Right lung (tissue), 2 donors: ENCODE measurements at regions not wholly inside any gene's neighbourhood (a gene's known extent, or its start where the extent isn't known, plus 50 kb on each side); places are given as distances from the start of the nearest gene placed in this dataset.
"Not testable (repeated sequence)": the region's sequence is repeated elsewhere in the genome, so short reads cannot be mapped to it uniquely, and the experiment has no call there.

Source experiments
- DNase-seq, 2 donors: peaks; one replicate each; pipeline ENCODE4 v3.0.0-alpha.2; 2013

DNA sequence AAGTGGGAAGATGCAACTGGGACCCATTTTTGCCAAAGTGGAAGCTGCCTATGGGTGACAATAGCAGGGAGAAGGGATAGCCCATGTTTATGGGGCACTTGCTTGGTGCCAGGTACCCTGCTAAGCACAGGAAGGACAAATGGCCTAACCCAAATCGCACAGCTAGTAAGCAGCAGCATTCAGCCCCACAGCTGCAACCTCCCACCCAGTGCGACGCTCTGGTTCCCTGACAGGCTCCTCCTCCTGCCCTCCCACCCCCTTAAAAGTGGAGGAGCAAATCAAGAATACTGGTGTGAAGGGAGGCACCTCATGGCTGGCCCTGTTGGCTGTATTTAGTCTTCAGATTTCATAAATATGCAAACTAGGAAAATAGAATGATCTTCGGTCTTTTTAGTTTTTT lies 76.2 kb downstream of the RIN2 start:
- no peak for DNase-seq

DNA sequence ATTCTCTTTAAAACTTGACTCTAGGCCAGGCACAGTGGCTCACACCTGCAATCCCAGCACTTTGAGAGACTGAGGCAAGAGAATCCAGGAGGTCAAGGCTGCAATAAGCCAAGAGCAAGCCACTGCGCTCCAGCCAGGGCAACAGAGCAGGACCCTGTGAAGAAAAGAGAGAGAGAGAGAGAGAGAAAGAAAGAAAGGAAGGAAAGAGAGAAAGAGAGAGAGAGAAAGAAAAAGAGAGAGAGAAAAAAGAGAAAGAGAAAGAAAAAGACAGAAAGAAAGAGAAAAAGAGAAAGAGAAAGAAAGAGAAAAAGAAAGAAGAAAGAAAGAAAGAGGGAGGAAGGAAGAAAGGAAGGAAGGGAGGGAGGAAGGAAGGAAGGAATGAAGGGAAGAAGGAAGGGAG lies 76.7 kb downstream of the RIN2 start:
- DNase-seq, result no peak

DNA sequence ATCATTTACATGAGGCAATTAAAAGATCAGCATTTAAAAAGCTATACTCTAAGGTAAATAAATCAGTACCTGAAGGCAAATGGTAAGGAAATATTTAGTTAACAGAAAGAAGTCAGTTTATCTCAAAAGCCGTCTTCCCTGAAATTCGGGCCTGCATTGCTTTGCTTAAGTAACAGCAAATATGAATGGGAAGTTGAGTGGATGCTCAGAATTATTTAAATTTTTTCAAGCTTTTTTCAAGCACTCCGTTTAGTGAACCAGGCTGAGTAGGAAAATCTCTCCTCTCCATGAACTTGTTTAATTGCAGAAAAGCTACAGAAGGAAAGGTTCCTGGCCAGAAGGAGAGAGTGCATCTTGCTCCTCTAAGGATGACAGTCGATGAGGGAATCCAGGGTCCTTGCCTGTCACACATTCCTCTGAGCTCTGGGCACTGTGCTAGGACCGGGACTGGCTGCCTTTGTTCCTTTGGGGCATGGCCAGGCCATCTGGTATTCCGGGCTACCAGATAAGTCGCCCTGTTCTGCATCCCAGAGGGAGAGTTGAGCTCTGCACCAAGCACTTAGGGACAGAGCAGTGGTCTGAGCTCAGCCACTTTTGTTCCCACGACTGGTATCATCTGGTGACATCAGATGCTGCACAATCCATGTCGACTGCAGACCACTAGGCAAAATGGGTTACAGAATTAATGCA lies 77.6 kb downstream of the RIN2 start:
- no peak for DNase-seq

DNA sequence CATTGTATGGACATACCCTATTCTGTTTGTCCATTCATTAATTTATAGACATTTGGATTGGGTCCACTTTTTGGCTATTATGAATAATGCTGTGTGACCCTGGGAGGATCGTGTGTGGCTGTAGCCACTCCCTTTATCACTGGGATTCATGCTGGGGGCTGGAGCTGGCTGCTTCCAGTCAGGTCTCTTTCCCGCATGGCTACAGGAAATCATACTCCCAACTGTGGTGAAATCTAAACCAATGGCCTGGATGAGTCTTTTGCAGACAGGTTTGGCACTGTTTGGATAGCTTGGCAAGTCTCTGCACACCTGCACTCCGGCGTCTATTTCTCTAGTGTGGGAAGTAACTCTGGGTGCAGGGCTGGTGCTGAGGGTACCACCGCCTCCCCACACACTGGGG lies 80.4 kb downstream of the RIN2 start:
- DNase-seq, result no peak

DNA sequence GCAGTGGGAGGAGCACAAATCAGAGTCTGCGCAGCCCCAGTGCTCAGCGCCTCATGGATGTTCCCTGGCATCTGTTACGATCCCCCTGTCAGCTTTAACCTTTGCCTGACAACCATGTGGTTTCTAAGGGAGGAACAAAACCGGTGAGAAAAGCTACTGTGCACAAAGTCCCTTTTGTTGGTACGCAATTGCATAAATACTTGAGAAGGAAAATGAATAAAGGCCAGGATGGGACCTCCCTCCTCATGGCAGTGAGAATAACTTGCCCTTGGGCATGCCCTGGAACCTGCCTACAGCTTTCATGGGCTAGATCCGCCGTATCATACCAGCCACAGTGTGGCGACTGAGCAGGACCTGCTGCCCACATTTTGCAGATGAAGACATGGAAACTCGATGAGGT lies 81.0 kb downstream of the RIN2 start:
- DNase-seq, result no peak

DNA sequence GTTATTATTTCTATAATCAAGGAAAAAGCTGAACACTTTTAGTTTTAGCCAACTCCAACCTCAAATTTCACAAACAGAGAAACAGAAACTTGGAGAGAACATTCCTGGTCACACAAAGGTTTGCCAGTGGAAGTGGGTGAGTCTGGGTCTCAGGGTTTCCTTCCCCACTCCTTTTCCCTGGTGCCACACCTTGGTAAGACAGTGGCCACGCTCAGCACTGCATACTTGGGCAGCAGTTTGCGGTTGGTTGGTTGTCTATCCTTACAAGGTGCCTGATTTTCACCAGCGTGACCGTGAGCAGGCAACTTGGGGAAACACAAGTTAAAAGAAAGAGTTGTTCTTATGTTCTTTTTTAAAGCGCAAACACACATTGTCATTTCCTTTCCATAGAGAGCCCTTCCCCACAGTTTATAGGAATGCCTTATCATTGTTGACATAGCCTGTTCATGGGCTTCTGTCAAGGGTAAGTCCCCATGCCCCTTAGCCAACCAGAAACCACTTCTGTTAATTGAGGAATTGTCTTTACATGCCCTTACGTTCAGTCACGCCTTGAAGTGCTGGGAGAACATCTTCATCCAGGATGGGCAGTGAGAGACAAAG lies 82.2 kb downstream of the RIN2 start:
- no peak for DNase-seq

DNA sequence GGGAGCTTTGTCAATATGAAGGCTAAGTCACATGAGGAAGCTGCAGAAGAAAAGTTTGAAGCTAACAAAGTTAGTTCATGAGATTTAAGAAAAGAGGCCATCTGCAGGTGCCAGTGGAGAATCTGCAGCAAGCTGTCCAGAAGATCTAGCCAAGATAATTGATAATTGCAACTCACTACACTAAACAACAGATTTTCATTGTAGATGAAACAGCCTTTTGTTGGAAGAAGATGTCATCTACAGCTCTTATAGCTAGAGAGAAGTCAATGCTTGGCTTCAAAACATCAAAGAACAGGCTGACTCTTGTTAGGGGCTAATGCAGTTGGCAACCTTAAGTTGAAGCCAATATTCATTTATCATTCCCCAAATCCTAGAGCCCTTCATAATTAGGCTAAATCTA lies 83.7 kb downstream of the RIN2 start:
- DNase-seq, result no peak

DNA sequence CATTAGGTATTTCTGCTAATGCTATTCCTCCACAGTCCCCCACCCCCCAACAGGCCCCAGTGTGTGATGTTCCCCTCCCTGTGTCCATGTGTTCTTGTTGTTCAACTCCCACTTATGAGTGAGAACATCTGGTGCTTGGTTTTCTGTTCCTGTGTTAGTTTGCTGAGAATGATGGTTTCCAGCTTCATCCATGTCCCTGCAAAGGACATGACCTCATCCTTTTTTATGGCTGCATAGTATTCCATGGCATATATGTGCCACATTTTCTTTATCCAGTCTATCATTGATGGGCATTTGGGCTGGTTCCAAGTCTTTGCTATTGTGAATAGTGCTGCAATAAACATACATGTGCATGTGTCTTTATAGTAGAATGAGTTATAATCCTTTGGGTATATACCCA lies 86.8 kb downstream of the RIN2 start:
- not testable (repeated sequence) for DNase-seq

DNA sequence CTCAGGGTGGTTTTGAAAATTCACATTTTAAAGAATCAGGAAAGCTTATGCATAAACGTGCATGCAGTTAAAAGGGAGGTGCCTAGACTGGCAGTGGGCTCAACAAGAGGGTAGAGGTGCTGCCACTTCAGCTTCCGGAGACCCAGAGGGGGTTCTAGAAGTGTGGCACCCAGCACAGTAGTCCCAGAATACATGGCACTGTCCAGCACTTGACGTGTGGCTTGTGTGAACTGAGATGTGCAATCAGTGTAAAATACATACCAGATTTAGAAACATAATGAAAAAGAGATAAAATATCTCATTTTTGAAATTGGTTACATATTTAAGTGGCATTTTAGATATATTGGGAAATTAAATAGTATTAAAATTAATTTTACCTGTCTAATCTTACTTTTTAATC lies 89.3 kb downstream of the RIN2 start:
- no peak for DNase-seq

DNA sequence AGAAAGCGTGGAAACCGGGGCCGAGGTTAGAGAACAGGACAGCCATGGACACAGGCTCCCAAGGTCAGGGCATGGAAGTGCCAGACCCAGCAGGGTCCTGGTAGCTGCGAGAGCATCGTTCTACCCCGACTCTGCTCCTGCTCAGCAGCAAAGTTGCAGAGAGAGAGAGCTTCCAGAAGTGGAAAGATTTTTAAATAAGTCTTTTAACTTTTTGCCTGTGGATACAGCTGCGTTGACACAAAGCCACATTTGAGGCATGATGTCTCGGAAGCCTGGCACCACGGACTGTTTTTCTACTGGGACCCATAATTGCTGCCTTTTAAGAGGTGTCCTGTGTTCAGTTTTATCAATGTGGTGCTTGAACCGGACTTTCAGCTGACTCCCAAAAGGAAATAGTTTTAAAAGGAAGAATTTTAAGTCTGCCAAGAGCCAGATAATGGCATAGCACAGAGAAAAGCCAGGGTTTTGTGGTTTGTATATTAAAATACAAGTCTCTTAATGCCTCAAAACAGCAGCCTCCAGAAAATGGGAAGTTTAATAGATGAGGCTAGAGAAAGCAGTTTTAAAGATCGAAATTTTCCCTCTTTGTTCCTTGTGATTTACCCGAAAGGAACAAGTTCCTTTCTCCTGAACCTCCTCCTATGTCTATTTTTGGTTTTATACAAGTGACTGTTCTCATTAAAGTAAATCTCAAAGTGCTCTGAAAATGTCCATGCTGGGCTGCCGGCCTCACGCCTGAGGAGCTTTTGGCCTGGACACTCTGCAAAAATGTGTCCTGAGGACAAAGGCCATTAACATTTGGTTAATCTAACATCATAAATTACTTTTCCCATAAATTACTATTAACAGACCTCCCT lies 91.5 kb downstream of the RIN2 start:
- DNase-seq, result peak in 1 of 2 donors; percentile 20

DNA sequence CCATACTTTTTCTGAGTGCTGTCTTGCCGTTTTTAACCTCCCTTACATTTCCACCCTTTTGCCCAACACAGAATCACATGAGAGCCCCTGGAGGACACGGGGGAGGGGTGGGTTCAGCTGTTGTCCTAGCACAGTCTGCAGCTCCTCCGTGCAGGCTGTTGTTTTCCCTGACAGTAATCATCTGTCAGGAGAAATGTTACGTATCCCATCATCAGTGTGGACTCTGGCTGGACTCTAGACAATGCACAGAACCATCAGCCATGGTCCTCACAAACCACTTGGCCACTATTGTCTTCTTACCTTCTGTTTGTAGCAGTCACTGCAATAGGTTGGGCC lies 92.1 kb downstream of the RIN2 start:
- DNase-seq, result peak; percentile 50 to 52

DNA sequence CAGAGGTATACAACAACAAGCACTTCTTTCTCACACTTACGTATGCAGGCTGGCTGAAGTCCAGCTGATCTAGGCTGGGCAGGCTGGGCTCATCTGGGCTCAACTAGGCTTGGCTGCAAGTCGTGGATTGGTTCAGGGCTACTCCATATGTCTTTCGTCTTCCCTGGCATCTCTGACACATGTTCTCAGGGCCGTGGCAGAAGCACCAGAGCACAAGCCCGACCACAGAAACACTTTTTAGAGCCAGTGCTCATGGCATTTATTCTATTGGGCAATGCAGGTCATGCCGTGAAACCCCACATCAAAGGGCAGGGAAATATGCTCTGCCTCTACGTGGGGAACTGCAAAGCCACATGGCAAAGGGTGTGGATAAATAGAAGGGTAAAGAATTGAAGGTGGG lies 93.8 kb downstream of the RIN2 start:
- DNase-seq, result no peak

DNA sequence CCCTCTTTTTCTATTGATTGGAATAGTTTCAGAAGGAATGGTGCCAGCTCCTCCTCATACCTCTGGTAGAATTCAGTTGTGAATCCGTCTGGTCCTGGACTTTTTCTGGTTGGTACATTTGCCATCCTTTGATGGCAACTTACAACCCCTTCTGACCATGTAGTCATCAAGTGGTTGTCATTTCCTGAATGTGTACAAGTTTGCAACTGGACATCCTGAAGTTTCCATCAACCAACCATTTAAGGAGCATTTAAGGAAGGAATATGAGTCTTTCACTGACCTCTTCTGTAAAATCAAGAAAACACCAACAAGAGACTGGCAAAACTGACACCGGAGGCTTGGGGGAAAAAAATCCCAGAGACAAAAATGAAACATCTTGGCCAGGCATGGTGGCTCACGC lies 97.4 kb downstream of the RIN2 start:
- DNase-seq, result no peak

DNA sequence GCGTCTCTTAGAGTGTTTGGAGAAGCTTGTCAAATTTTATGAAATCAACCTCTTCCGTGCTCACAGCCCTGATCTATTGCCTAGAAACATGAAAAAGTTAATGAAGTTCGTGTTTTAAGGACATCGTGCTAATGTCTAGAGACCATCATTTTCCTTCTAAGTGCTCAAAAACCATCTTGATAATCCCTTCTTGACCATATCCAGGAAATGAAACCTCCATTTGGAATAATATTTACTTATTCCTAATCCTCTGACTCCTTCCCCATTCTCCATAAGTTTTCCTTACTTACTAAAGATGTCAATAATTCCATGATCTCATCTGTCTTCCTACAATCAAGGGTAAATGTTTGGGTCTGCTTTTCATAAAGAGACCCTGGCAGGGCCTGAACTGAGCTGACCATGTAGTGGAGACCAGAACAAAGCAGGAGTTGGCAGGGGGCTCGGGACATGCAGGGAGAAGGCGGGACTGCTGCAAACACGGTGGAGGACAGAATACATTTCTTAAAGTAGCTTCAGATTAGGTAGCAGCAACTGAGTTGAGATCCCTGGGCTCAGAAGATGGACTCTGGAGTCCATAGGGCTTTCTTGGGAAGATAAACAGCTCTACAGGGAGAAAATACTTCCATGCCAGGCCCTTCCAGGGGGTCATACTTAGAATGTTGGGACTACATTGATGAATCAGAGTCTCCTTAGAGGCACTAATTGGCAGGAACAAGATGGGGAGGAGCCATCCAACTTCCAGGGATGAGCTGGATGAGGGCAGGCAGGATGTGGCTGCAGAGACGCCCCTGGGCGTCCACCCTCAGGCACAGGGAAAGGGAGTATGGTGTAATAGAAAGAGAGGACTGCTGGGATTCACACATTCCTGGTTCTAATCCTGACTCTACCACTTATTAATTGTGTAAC lies 100.7 kb downstream of the RIN2 start:
- DNase-seq, result no peak

DNA sequence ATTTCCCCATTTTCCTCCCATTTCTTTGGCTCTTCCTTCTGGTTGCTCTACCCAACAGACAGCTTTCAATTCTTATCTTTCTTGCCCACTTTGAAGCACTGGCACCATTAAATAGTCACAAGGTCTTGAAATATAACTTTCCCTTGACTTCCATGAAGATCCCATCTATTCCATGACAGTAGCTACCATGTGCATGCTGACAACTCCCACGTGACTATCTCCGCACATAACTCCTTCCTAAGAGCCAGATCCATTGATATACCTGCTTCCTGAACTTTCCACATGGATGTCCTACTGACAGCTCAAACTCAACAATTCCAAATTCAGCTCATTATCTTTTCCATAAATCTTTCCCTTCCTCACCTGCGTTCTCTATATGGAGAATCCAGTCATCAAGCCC lies 101.4 kb downstream of the RIN2 start:
- DNase-seq, result no peak

DNA sequence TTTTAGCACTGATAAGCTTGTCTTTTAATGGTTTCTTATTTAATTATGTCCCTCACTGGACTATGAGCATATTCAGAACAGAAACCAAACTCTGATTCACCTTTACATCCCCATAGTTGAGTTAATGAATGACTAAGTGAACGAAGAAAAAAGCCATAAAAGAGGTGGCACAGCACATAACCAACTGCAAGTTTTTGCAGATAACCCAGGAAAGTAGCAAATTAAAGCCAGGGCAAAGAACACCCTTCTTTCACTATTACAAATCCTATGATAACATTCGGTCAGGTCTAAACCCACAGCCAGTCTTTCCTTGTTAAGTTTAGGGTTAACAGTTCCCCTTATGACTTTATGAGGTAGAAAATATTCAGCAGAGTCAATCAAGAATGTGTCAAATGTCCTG lies 102.7 kb downstream of the RIN2 start:
- DNase-seq, result no peak

DNA sequence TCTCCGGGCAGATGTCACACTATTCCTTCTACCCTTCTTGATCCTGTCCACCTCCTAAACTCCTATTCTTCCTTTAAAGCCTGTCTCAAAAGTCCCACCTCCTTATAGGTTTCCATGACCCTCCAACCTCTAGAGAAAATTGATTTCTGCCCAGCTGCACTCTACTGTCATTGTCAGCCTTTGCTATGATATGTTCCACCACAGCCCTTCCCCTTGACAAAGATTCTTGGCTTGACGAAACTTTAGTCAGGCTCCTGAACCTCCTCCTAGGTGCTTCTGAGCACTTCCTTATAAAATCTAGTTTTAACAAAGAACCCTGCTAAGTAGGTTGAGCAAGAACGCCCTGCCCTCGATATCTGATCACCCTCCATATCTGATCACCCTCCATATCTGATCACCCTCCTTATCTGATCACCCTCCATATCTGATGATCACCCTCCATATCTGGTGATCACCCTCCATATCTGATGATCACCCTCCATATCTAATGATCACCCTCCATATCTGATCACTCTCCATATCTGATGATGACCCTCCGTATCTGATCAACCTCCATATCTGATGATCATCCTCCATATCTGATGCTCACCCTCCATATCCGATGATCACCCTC lies 103.2 kb downstream of the RIN2 start:
- no peak for DNase-seq

DNA sequence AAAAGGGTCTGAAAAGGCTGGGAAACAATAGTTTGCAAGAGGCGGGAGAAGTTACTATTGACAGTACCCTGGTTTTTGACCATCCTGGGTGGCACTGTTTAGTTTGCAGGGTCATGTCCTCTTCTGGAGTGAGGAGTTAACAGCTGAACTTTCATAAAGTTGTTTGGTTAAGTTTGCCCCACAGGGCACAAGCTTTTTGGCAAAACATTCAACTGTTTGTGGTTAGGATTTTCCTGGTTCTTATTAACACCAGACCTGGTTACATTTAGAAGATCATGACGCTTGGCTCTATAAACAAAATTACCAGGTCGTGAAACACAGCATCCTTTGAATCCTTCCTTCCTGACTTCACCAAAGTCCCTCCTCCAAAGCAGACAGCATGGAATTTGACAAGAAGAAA lies 106.1 kb downstream of the RIN2 start:
- DNase-seq, result no peak

DNA sequence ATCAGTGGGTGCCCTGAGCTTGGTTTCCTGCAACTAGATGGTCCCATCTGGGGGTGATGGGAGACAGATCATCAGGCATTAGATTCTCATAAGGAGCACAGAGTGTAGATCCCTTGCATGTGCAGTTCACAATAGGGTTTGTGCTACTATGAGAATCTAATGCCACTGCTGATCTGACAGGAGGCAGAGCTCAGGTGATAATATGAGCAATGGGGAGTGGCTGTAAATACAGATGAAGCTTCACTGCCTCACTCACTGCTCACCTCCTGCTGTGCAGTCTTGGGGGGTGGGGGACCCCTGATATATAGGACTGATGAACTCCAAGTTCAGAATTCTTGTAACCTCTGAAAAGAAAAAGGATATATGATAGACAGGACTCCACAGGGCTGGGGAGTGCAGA lies 108.0 kb downstream of the RIN2 start:
- DNase-seq, result no peak

DNA sequence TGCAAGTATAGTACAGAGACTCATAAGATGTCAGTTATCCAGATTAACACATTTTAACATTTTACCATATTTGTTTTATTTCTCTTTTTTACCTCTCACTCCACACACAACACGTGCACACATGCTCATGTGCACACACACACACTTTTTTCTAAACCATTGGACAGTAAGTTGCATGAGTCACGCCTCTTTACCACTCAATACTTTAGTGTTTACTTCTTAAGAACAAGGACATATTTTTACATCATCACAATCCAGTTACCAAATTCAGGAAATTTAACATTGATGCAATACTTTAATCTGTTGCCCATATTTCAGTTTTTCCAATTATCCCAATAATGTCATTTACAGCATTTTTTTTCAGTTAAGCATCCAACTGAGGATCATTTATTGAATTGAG lies 109.0 kb downstream of the RIN2 start:
- no peak for DNase-seq

DNA sequence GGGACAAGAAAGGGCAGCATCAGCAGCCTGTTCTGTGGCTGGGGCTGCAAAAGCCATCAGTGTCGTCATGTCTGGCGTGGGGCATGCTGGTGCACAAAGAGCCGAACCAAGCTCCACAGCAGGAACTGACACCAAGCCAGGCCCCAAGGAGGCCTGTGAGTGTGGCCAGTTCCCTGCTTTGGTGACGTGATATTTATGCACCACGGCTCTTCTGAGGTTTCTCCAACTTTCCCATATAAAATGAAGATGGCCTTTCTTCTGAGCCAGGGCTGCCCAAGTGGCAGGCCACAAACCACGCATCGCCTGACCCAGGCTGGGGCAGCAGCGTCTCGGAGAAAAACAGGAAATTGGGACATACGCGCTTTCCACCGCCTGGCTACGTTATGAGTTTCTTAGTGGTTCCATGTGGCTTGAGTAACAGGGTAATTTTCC lies 109.9 kb downstream of the RIN2 start:
- DNase-seq, result no peak

DNA sequence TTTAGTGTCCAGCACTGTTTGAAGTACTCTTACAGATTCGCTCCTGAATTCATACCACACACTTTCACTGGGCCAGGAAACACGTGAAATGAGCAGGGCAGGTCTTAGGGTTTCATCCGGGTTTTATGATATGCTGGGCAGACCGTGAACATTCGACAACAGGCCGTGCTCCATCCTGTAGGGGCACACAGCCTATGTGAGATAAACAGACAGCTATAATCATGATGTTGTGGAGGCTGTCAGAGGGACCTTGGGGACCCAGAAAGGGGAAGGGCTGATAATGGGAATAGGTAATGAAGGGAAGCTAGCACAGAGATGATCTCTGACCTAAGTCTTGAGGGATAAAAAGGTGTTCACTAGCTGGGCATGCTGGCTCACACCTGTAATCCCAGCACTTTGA lies 110.4 kb downstream of the RIN2 start:
- no peak for DNase-seq
